SK-N-SH (cell line): ENCODE measurements at regions not wholly inside any gene's neighbourhood (a gene's known extent, or its start where the extent isn't known, plus 50 kb on each side); places are given as distances from the start of the nearest gene placed in this dataset.

Experiments
- CTCF ChIA-PET: fragments of 300-600, 350-600 bp; formaldehyde crosslinking; extraction: SDS; loops from one replicate; lab custom pipeline; 2021; lab: Yijun Ruan, JAX
- POLR2A ChIA-PET: fragments of 350-600 bp; sonication (Branson Sonifier 250); formaldehyde crosslinking; extraction: SDS; loops from one replicate; lab custom pipeline; 2020; ENCODE audit warnings: antibody characterized with exemption, inconsistent platforms; lab: Yijun Ruan, JAX
- DNase-seq: peaks from one replicate; pipeline ENCODE4 v3.0.0; 2012
- H2AFZ ChIP-seq: fragments of 200-600 bp; sonication (generic); 2 replicates; pipeline ENCODE4 v1.8.1; 2016; ENCODE audit warnings: antibody characterized with exemption, mild to moderate bottlenecking, low read depth
- H3F3A ChIP-seq: fragments of 200-600 bp; sonication (generic); replicated peaks from 2 replicates; pipeline ENCODE3; 2016; ENCODE audit warnings: antibody characterized with exemption, mild to moderate bottlenecking; ENCODE audit not compliant: insufficient read depth
- H3K27ac ChIP-seq, 2 experiments: fragments of 200-500 bp in 1 of 2; fragments of 200-600 bp in 1 of 2; sonication (Bioruptor generic) in 1 of 2; sonication (generic), shearing (Covaris generic) in 1 of 2; 2 replicates each; pipeline versions ENCODE4 v1.5.1 to v1.6.1; 2014 to 2016; ENCODE audit warnings: low read depth in 2 of 2, inconsistent platforms in 1 of 2, low read length in 1 of 2, mild to moderate bottlenecking in 1 of 2, mixed read lengths in 1 of 2
- H3K27me3 ChIP-seq: fragments of 200-600 bp; sonication (generic), shearing (Covaris generic); 2 replicates; pipeline ENCODE4 v1.6.1; 2016; ENCODE audit warnings: mixed run types; ENCODE audit not compliant: insufficient read depth
- H3K36me3 ChIP-seq, 2 experiments: fragments of 200-500 bp in 1 of 2; fragments of 200-600 bp in 1 of 2; sonication (Bioruptor generic) in 1 of 2; sonication (generic) in 1 of 2; replicated peaks in 1 of 2; 2 replicates each; pipeline versions ENCODE3 to v1.5.1; 2014 to 2016; ENCODE audit warnings: low read length in 1 of 2, mild to moderate bottlenecking in 1 of 2; ENCODE audit not compliant: insufficient read depth in 2 of 2, control insufficient read depth in 1 of 2
- H3K4me1 ChIP-seq, 2 experiments: fragments of 200-500 bp in 1 of 2; fragments of 200-600 bp in 1 of 2; sonication (Bioruptor generic) in 1 of 2; sonication (generic), shearing (Covaris generic) in 1 of 2; 2 replicates each; pipeline versions ENCODE4 v1.5.1 to v1.6.1; 2014 to 2016; ENCODE audit warnings: low read depth in 1 of 2, low read length in 1 of 2, mixed run types in 1 of 2; ENCODE audit not compliant: insufficient read depth in 2 of 2, control insufficient read depth in 1 of 2
- H3K4me2 ChIP-seq: fragments of 200-600 bp; sonication (generic), shearing (Covaris generic); 2 replicates; pipeline ENCODE4 v1.6.1; 2017; ENCODE audit warnings: mixed run types
- H3K4me3 ChIP-seq, 2 experiments: fragments of 200-500 bp in 1 of 2; fragments of 200-600 bp in 1 of 2; sonication (Bioruptor generic) in 1 of 2; sonication (generic), shearing (Covaris generic) in 1 of 2; 2 replicates each; pipeline versions ENCODE4 v1.5.1 to v1.8.1; 2014 to 2016; ENCODE audit warnings: low read depth in 2 of 2, inconsistent platforms in 1 of 2, low read length in 1 of 2, mild to moderate bottlenecking in 1 of 2, mixed read lengths in 1 of 2, moderate library complexity in 1 of 2
- H3K79me2 ChIP-seq: fragments of 200-600 bp; sonication (generic); 2 replicates; pipeline ENCODE4 v1.8.1; 2017; ENCODE audit warnings: mild to moderate bottlenecking; ENCODE audit not compliant: insufficient read depth
- H3K9ac ChIP-seq: fragments of 200-600 bp; sonication (generic); 2 replicates; pipeline ENCODE4 v1.6.1; 2017; ENCODE audit warnings: mixed run types
- H3K9me2 ChIP-seq: fragments of 200-600 bp; sonication (generic); 2 replicates; pipeline ENCODE4 v1.6.1; 2017; ENCODE audit warnings: mixed run types
- H3K9me3 ChIP-seq: fragments of 200-600 bp; sonication (generic); 2 replicates; pipeline ENCODE4 v1.6.1; 2017; ENCODE audit warnings: mixed run types, mild to moderate bottlenecking, moderate library complexity
- H4K20me1 ChIP-seq: fragments of 200-600 bp; sonication (generic); 2 replicates; pipeline ENCODE4 v1.6.1; 2017; ENCODE audit warnings: mild to moderate bottlenecking, mixed run types; ENCODE audit not compliant: insufficient read depth
- CHD2 ChIP-seq: fragments of 150-350 bp; IDR thresholded peaks from 2 replicates; pipeline ENCODE4 v1.6.1; 2018; ENCODE audit warnings: low read length; ENCODE audit not compliant: partially characterized antibody
- CTCF ChIP-seq: fragments of 200-600 bp; sonication (generic); IDR thresholded peaks from 2 replicates; pipeline ENCODE4 v1.6.1; 2017; ENCODE audit warnings: antibody characterized with exemption, mild to moderate bottlenecking, moderate library complexity
- ELF1 ChIP-seq: IDR thresholded peaks from 2 replicates; pipeline ENCODE4 v1.4.0; 2012
- EZH2phosphoT487 ChIP-seq: fragments of 200-600 bp; sonication (generic); IDR thresholded peaks from 2 replicates; pipeline ENCODE4 v1.6.1; 2017; ENCODE audit warnings: low read depth, mixed run types, mild to moderate bottlenecking, antibody characterized with exemption, moderate library complexity, borderline replicate concordance
- FOSL2 ChIP-seq: IDR thresholded peaks from 2 replicates; pipeline ENCODE4 v1.4.0; 2012; ENCODE audit warnings: low read depth, mild to moderate bottlenecking, moderate library complexity, borderline replicate concordance
- FOXJ3 ChIP-seq: sonication (generic); formaldehyde crosslinking; IDR thresholded peaks from 2 replicates; pipeline ENCODE4 v1.5.1; 2020; ENCODE audit warnings: mild to moderate bottlenecking, missing genetic modification reagents
- GABPA ChIP-seq: IDR thresholded peaks from 2 replicates; pipeline ENCODE4 v1.4.0; 2012; ENCODE audit warnings: low read depth, mild to moderate bottlenecking
- GATA2 ChIP-seq: sonication (generic); formaldehyde crosslinking; IDR thresholded peaks from 2 replicates; pipeline ENCODE4 v1.5.0; 2020; ENCODE audit warnings: mild to moderate bottlenecking, missing genetic modification reagents
- JUND ChIP-seq: IDR thresholded peaks from 2 replicates; pipeline ENCODE4 v1.4.0; 2012
- MEF2A ChIP-seq: IDR thresholded peaks from 2 replicates; pipeline ENCODE4 v1.4.0; 2012; ENCODE audit warnings: low read depth, borderline replicate concordance
- NRF1 ChIP-seq: IDR thresholded peaks from 2 replicates; pipeline ENCODE4 v1.6.1; 2012; ENCODE audit warnings: low read depth, mild to moderate bottlenecking, low read length
- POLR2AphosphoS5 ChIP-seq: IDR thresholded peaks from 2 replicates; pipeline ENCODE4 v1.6.1; 2012; ENCODE audit warnings: low read depth, low read length
- RAD21 ChIP-seq: IDR thresholded peaks from 2 replicates; pipeline ENCODE4 v1.6.1; 2012; ENCODE audit warnings: mild to moderate bottlenecking, low read length
- RCOR1 ChIP-seq: fragments of 150-350 bp; IDR thresholded peaks from 2 replicates; pipeline ENCODE4 v1.6.1; 2017; ENCODE audit warnings: antibody characterized with exemption, low read length
- RFX5 ChIP-seq: IDR thresholded peaks from 2 replicates; pipeline ENCODE4 v1.6.1; 2012; ENCODE audit warnings: mild to moderate bottlenecking, improper control_type of control experiment, low read length
- SIN3A ChIP-seq: IDR thresholded peaks from 2 replicates; pipeline ENCODE4 v1.6.1; 2012; ENCODE audit warnings: low read depth, mild to moderate bottlenecking, low read length, moderate library complexity, borderline replicate concordance
- TCF12 ChIP-seq: IDR thresholded peaks from 2 replicates; pipeline ENCODE4 v1.4.0; 2012
- TEAD4 ChIP-seq: IDR thresholded peaks from 2 replicates; pipeline ENCODE4 v1.4.0; 2012; ENCODE audit warnings: mild to moderate bottlenecking, borderline replicate concordance; ENCODE audit not compliant: insufficient read depth
- YY1 ChIP-seq: IDR thresholded peaks from 2 replicates; pipeline ENCODE4 v1.4.0; 2012; ENCODE audit warnings: low read depth, mild to moderate bottlenecking
- ZBTB33 ChIP-seq: IDR thresholded peaks from 2 replicates; pipeline ENCODE4 v1.4.0; 2012; ENCODE audit warnings: low read depth, borderline replicate concordance
- WGBS: methylation state at CpG from one replicate; pipeline ENCODE4 v1.1.6; 2017; ENCODE audit warnings: low lambda C conversion rate; 5-methylcytosine and 5-hydroxymethylcytosine counted together
- TF ChIP-seq, protein P1 (sequence below): IDR thresholded peaks from 2 replicates; pipeline ENCODE4 v1.4.0; 2012; ENCODE audit warnings: low read depth, borderline replicate concordance

DNA sequence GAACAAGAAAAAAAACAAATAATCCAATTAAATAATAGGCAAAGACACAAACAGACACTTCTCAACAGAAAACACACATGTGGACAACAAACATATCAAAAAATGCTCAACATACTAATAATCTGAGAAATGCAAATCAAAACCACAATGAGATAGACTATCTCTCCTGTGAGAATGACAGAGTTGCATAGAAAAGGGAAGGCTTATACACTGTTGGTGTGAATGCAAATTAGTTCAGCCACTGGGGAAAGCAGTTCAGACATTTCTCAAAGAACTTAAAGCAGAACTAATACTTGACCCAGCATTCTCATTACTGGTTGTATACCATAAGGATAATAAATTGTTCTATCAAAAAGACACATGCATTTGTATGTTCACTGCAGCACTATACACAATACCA lies 637.8 kb upstream of the LUZP2 start:
- H3F3A ChIP-seq = no peaks in the 10 kb centered on the region
- H3K4me3 ChIP-seq = no peak overlapping the region
- no peaks in the 10 kb centered on the region for H3K9me2 ChIP-seq
- no peak overlapping the region for H3K9ac ChIP-seq
- CTCF ChIA-PET = interaction anchor here (0.6 kb wide), 1 partner anchor 192 kb away, joined by 3 read pairs; no protein-coding TSS in a partner anchor
- no peak overlapping the region for H3K4me2 ChIP-seq
- H3K9me3 ChIP-seq = no peaks in the 10 kb centered on the region
- POLR2A ChIA-PET = no interaction called here
- no peaks in the 10 kb centered on the region for H3K4me1 ChIP-seq
- H4K20me1 ChIP-seq = no peaks in the 10 kb centered on the region
- DNase-seq = no peak
- TF ChIP-seq ZBTB33 (no peak), CTCF (no peak), MEF2A (no peak)
- TF ChIP-seq, all 33 proteins: peak for 0
- Histone ChIP-seq H2AFZ (no peak overlapping the region), H3K36me3 (no peaks in the 10 kb centered on the region), H3K27ac (no peak overlapping the region), H3K27me3 (no peaks in the 10 kb centered on the region), H3K79me2 (no peaks in the 10 kb centered on the region)

- POLR2A ChIA-PET = no interaction called here
- H4K20me1 ChIP-seq = no peaks in the 10 kb centered on the region
- no peak overlapping the region for H3K4me2 ChIP-seq
- H3K36me3 ChIP-seq = no peaks in the 10 kb centered on the region
- H3K4me3 ChIP-seq = no peak overlapping the region
- CTCF ChIA-PET = interaction anchor here (0.9 kb wide), 1 partner anchor 8 kb away, joined by 3 read pairs; no protein-coding TSS in a partner anchor
- whole genome bisulfite sequencing = 89% methylated on average over 9 of the region's 9 CpGs
- no peak for DNase-seq
- H3K9ac ChIP-seq = no peak overlapping the region
- no peaks in the 10 kb centered on the region for H3K79me2 ChIP-seq
- H3K9me2 ChIP-seq = no peaks in the 10 kb centered on the region
- H2AFZ ChIP-seq = no peak overlapping the region
- H3K4me1 ChIP-seq = no peaks in the 10 kb centered on the region
- TF ChIP-seq SIN3A (no peak), TCF12 (no peak), RAD21 (no peak), ELF1 (no peak), MEF2A (no peak), RCOR1 (no peak), POLR2AphosphoS5 (no peak), GABPA (no peak), NRF1 (no peak), EZH2phosphoT487 (no peak), CTCF (no peak), FOSL2 (no peak), TEAD4 (no peak), GATA2 (CRISPR knock-in tag) (no peak), CHD2 (no peak), YY1 (no peak), RFX5 (no peak), JUND (no peak), FOXJ3 (CRISPR knock-in tag) (no peak)
- TF ChIP-seq, protein P1, sequence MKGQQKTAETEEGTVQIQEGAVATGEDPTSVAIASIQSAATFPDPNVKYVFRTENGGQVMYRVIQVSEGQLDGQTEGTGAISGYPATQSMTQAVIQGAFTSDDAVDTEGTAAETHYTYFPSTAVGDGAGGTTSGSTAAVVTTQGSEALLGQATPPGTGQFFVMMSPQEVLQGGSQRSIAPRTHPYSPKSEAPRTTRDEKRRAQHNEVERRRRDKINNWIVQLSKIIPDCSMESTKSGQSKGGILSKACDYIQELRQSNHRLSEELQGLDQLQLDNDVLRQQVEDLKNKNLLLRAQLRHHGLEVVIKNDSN = no peak
- no peaks in the 10 kb centered on the region for H3F3A ChIP-seq
- H3K27ac ChIP-seq = no peak overlapping the region
- H3K27me3 ChIP-seq = no peaks in the 10 kb centered on the region
- H3K9me3 ChIP-seq = no peaks in the 10 kb centered on the region
Observed at GRCh38 chr11:23861615-23862014, 635.2 kb upstream of the LUZP2 start.
